ENCODE measurements at regions not wholly inside any gene's neighbourhood (a gene's known extent, or its start where the extent isn't known, plus 50 kb on each side); places are given as distances from the start of the nearest gene placed in this dataset.

GRCh38 chr1:238350471-238350870 lies 459.7 kb upstream of the ZP4 start:
- TF ChIP-seq CTCF (IDR thresholded peaks at IDR 0.05) (no peak), POLR2A (IDR thresholded peaks at IDR 0.05) (no peak)
